GM12892 (cell line): ENCODE measurements at regions not wholly inside any gene's neighbourhood (a gene's known extent, or its start where the extent isn't known, plus 50 kb on each side); places are given as distances from the start of the nearest gene placed in this dataset.

Experiments used
- DNase-seq: peaks from one replicate; pipeline ENCODE4 v3.0.0; 2011; ENCODE audit not compliant: insufficient read length
- FAIRE-seq: peaks from 2 replicates; lab custom pipeline; 2011; peaks lifted over from hg19 to GRCh38; lab: Jason Lieb, UNC
- POLR2A ChIP-seq: IDR thresholded peaks from 2 replicates; pipeline ENCODE4 v1.6.1; 2011; ENCODE audit warnings: low read depth, low read length, control low read depth
- POLR2AphosphoS5 ChIP-seq: IDR thresholded peaks from 2 replicates; pipeline ENCODE4 v1.6.1; 2011; ENCODE audit warnings: low read depth, low read length, control low read depth
- TAF1 ChIP-seq: IDR thresholded peaks from 2 replicates; pipeline ENCODE4 v1.6.1; 2011; ENCODE audit warnings: low read depth, mild to moderate bottlenecking, control low read depth, low read length, borderline replicate concordance

GRCh38 chr1:65691972-65692371 is 100.7 kb upstream of the PDE4B start:
- TF ChIP-seq TAF1 (no peak), POLR2AphosphoS5 (no peak), POLR2A (no peak)
- DNase-seq (no peak), FAIRE-seq (no peak)

GRCh38 chr1:65694126-65694525 is 98.6 kb upstream of the PDE4B start:
- no peak for DNase-seq
- no peak for TF ChIP-seq POLR2AphosphoS5
- FAIRE-seq = no peak

GRCh38 chr1:65694933-65695332 is 97.8 kb upstream of the PDE4B start:
- TF ChIP-seq POLR2A (no peak), TAF1 (no peak), POLR2AphosphoS5 (no peak)
- no peak for FAIRE-seq

GRCh38 chr1:65698590-65698989 is 94.1 kb upstream of the PDE4B start:
- no peak for TF ChIP-seq POLR2AphosphoS5
- TF ChIP-seq POLR2A = no peak
- no peak for TF ChIP-seq TAF1
- DNase-seq = no peak
- FAIRE-seq = no peak

More at GRCh38 chr1:65694933-65695332, 97.8 kb upstream of the PDE4B start:
- DNase-seq = no peak

- DNase-seq (no peak), FAIRE-seq (peak; percentile 70)
- no peak for TF ChIP-seq TAF1
Measured at GRCh38 chr1:65703853-65704252, 88.8 kb upstream of the PDE4B start.

- no peak for DNase-seq
- TF ChIP-seq POLR2AphosphoS5 = no peak
- TF ChIP-seq POLR2A = no peak
- TF ChIP-seq TAF1 = no peak
- FAIRE-seq = no peak
Measured at GRCh38 chr1:65704318-65704717, 88.4 kb upstream of the PDE4B start.

GRCh38 chr1:65717815-65718454 is 74.8 kb upstream of the PDE4B start:
- DNase-seq (no peak), FAIRE-seq (no peak)
- TF ChIP-seq TAF1 (no peak), POLR2AphosphoS5 (no peak), POLR2A (no peak)

- FAIRE-seq (no peak), DNase-seq (no peak)
Measured at GRCh38 chr1:65719391-65719790, 73.3 kb upstream of the PDE4B start.

GRCh38 chr1:65722461-65722860 is 70.2 kb upstream of the PDE4B start:
- FAIRE-seq = no peak
- DNase-seq = no peak
- TF ChIP-seq TAF1 = no peak
- no peak for TF ChIP-seq POLR2A
- TF ChIP-seq POLR2AphosphoS5 = no peak

More at GRCh38 chr1:65719391-65719790, 73.3 kb upstream of the PDE4B start:
- no peak for TF ChIP-seq POLR2AphosphoS5
- no peak for TF ChIP-seq TAF1
- no peak for TF ChIP-seq POLR2A

GRCh38 chr1:65724151-65724550 is 68.5 kb upstream of the PDE4B start:
- TF ChIP-seq POLR2A (no peak), POLR2AphosphoS5 (no peak), TAF1 (no peak)
- no peak for DNase-seq
- FAIRE-seq = no peak

- FAIRE-seq (no peak), DNase-seq (no peak)
- TF ChIP-seq POLR2AphosphoS5 (no peak), POLR2A (no peak), TAF1 (no peak)
Measured at GRCh38 chr1:65725064-65725463, 67.6 kb upstream of the PDE4B start.

GRCh38 chr1:65728504-65728903 is 64.2 kb upstream of the PDE4B start:
- no peak for FAIRE-seq
- TF ChIP-seq POLR2AphosphoS5 = no peak
- no peak for TF ChIP-seq TAF1
- no peak for TF ChIP-seq POLR2A
- DNase-seq = no peak
